HG03460 (cell line): ENCODE measurements at regions not wholly inside any gene's neighbourhood (a gene's known extent, or its start where the extent isn't known, plus 50 kb on each side); places are given as distances from the start of the nearest gene placed in this dataset.

ENCODE experiments used
- ATAC-seq: cut with Tn5 transposase; IDR thresholded peaks from one replicate; pipeline ENCODE4 v1.9.1; 2021; ENCODE audit not compliant: unreplicated experiment

DNA sequence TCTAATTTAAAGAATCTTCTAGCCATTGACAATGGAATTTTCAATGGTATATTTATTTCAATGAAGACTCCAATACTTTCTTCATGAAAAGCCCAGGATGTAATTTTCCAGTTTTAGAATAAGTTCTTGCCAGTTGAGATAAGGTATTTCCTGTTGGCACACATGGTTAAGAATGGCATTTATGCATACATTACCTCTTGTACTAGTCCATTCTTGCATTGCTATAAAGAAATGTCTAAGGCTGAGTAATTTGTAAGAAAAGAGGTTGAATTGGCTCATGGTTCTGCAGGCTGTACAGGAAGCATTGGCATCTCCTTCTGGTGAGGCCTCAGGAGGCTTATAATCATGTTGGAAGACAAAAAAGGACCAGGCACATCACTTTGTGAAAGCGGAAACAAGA, 1179.6 kb downstream of the AMY1C start:
- no peak for ATAC-seq

DNA sequence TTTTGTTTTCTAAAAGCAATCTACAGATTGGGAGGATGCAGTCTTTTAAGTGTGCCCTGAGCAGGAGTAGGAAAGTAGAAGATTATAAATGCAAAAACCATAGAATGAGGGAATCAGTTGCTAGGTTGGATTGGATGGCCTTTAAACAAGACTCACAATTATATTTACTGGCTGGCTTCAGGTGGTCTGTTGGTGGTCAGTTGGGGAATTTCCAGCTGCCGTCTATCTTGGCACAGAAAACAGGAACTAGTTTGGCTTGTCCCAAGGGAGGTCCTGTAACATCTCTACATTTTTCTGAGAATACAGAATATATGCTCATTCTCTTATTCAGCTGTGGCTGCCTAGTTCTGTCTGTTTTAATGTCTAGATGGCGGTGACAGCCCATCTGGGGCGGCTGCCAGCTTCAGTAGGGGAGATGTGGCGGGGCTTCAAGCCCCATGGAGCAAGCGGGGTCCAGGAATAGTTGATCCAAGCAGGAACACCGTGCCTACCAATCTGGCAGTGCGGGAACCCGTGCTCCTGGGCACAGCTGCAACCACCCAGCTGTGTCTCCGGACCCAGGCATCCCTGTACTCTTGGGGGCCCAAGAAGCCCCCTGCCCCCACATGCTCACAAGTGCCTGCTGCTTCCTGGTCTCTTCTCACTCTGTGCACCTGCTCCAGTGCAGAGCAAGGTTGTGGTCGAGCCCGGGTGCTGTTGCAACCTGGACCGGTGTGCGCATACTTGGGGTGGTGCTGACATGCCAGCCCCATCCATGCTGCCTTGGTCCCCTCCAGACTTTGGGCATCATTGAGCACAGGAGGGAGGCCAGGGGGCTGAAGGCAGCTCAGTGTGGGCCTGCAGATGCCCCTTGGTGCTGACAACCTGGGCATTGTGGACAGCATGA, 1182.6 kb downstream of the AMY1C start:
- no peak for ATAC-seq

DNA sequence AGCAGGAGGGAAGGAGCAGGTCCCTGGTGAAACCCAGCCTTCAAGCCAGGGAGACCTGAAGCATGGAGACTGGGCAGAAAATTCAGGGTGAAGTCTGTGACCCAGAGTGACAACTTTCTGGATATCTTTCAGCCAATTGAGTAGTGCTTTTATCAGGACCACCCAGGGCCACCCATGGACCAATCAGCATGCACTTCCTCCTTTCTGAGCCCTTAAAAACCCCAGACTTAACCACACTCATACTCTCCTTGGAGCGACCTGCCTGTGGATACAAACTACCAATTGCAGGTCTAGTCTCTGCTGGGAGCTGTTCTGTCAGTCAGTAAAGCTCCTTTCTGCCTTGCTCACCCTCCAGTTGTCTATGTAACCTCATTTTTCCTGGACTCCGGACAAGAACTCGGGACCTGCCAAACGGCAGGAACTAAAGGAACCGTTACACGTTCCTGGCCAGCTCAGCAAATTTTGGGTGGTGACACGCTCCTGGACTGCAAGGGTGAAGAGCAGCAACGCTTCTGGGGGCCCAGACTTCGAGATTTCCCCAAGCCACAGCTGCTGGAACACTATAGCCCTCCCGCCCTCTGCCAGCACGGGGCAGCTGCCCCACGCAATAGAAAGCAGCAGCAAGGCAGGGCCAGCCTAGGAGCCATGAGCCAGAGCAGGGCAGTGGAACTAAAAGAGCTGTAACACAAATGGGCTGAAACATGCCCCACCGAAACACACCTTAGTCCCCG, 1183.4 kb downstream of the AMY1C start:
- no peak for ATAC-seq

DNA sequence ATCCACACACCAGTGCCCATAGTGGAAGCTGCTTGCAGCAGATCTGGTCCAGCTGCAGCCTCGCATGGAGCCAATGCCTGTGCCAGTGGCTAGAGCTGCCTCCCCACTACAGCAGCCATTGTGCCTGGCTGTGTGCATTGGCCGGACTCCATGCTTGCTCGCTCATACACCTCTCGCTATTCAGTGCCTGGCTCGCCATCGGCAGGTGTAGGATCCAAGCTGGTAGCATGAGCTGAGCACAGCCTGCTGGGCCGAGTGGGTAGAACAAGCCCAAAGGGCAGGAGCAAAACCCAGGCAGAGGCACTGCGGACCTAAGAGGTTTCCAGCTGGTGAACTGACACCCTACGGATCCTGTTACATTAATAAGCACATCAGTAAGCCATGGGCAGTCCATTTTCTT, 1184.1 kb downstream of the AMY1C start:
- ATAC-seq: no peak

DNA sequence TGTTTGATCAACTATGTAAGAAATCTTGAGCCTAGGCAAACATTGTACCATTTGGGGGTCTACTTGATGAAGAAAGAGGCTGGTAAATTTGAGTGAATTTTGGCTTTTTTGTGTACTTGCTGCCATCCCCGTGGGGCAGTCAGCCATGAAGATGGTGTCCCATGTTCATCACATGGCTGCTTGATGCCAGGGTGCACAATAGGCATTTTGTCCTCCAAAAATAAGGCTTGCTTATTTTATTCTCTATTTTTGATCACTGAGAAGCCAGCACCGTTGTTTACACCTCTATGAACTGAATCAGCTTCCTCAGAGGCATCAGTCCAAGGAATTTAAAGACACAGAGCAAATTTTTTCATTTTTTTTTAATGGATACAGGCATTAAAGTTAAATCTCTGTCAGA, 1195.7 kb downstream of the AMY1C start:
- no peak for ATAC-seq

DNA sequence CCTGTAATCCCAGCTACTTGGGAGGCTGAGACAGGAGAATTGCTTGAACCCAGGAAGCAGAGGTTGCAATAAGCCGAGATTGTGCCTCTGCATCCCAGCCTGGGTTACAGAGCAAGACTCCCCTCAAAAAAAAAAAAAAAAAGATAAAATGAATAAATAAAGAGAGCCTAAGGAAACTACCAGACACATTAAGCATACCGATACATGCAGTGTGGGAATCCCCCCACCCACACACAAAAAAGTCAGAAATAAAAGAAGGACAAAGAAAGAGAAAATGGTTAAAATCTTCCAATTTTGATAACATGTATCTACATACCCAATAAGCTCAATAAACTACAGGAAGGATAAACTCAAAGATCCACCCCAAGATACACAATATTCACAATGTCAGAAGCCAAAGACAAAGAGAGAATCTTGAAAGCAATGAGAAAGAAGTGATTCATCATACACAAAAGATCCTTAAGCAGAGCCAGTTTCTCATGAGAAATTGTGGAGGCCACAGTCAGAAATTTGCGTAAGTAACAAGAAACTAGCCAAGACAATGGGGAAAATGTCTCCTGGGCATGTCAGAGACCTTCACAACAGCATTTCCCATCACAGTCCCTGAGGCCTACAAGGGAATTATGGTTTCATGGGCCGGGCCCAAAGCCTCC, 1197.0 kb downstream of the AMY1C start:
- no peak for ATAC-seq

DNA sequence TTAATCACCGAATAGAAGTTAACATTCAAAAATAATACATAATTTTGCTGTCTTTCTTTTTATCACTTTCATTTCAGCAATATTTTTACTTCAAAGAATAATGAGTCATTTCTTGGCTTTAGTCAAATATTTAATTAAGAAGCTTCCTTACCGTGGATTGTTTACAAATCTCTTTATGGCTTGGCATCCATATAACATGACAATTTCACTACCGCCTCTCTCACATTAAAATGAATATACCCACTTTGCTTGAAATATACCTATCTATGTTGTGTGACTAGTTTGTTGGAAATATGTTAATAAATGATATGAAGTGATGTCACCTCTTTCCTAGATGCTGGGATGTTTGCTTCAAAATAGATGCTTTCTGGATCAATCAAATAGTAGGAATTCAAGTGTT, 1203.9 kb downstream of the AMY1C start:
- no peak for ATAC-seq

DNA sequence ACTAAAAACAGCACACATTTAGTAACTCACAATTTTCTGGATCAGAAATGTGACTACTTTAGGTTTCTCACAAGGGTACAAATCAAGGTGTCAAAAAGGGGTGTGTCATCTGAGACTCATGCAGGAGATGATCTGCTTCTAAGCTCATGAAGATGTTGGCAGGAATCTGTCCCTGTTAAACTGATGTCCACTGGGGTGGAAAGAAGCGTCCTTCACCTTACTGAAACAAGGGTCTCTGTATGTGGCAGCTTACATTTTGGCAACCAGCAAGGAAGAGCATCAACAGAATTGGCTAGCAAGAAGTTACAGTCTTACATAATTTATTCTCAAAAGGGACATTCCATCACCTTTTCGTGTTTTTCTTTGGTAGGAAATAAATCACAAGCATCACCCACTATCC, 1223.8 kb downstream of the AMY1C start:
- no peak for ATAC-seq

DNA sequence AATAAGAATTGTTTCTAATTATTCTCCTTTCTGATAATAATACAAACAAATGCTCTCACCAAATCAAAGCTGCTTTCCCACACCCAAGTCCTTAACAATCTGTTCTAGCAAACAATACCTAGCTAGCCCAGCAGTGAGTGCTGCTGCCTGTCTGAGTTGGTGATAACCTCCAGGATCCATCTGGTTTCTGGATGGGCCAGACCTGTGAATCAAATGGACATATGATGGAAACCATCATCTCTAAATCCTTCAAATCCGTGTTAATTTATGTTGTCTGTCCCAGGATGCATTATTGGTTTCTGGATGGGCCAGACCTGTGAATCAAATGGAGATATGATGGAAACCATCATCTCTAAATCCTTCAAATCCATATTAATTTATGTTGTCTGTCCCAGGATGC, 1230.0 kb downstream of the AMY1C start:
- no peak for ATAC-seq

DNA sequence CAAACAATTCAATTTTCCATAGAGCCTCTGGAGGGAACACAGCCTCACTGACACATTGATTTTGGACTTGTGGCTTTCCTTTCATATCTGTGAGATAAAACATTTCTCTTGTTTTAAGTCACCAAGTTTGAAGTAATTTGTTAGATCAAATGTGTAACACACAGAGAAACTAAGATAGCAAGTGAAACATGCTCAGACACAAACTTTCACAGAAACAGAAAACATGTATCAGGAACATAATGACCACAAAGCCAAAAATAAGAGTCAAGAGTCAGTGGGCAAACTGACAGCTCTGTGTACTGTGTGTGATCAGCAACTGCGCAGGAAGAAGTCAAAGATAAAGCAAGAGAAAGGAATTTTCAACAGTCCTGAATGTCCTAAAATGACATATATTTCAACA, 1237.5 kb downstream of the AMY1C start:
- peak; percentile 96 for ATAC-seq

DNA sequence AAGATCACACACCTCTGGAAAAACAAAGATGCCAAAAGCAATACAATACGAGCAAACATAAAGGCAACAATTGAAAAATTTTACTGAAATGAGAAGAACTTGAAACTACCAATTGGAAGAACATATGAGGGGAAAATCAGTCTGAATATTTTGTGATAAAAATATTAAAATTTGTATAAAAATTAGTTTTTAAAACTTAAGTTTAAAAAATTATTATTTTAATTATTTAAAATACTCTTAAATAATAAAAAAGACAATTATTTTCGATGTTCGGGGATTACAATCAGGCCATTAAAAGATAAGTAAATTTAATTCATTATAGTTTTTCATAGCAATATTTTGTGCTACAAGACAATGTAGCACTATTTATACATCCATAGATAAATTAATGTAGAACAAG, 1239.3 kb downstream of the AMY1C start:
- no peak for ATAC-seq

DNA sequence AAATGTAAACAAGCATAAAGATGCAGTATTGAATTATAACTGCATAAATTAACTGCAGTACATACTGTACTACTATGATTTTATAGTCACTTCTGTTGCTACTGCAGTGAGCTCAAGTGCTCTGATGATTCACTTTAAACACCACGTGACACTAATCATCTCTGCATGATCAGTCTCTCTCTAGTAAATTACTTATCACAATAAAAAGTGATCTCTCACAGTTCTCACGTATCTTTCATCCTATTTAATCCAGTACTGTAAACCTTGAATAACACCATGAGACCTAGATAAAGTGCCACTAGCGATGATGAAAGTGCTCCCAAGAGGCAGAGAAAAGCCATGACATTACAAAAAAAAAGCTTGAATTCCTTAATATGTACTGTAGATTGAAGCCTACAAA, 1242.0 kb downstream of the AMY1C start:
- no peak for ATAC-seq

DNA sequence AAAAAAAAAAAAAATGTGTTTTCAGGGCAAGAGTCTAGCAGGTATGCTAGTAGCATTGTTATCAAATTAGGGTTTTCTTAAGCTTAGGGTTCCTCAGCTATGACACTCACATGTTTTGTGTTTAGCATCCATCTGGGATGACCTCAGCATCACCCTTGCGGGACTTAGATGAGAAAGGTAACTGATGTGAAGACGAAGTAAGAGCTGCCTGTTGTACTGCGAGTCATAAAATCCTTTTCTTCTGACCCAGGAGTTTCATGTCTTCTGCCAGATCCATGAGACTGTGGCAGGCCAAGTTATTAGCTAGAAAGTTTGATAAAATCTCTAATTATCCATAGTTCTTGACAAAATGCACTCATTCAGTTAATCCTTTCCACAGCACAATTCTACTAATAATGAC, 1251.1 kb downstream of the AMY1C start:
- no peak for ATAC-seq

DNA sequence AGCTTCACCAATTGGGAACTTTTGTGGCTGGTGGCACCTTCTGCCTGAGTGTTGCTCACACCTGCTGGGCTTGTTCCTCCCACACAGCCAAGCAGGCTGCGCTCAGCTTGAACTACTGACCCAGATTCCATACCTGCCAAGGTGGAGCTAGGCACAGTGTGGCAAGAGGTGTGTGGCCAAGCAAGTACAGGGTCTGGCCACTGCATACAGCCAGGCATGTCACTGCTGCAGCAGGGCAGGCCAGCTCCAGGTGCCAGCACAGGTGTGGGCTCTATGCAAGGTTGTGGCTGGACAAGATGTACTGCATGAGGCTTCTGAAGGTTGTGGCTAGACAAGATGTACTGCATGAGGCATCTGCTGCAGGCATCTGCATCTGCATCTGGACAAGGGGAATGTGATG, 1254.8 kb downstream of the AMY1C start:
- ATAC-seq: no peak

DNA sequence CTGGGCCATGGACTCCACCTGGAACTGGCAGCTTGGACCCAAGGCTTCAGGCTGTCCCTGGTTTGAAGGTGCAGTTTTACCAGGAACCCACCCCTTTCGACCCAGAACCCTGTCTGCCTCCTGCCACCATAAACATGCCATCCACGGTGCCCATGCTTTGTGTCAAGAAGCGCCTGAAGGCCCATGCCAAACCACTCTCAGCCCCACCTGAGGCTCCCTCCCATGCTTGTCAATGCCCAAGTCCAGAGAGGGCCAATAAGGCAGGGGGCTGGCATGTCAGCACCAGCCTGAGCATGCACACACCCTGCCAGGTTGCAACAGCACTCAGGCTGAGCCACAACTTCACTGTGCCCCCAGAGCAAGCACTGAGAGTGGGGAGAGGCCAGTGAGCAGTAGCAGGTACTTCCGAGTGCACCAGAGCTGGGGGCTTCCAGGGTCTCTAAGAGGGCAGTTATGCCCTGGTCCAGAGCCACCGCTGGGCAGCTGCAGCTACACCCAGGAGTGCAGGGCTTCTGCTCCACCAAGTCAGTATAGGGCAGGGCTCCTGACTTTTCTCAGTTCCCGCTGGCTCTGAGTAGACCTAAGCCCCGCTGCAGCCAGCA, 1256.0 kb downstream of the AMY1C start:
- ATAC-seq: no peak

DNA sequence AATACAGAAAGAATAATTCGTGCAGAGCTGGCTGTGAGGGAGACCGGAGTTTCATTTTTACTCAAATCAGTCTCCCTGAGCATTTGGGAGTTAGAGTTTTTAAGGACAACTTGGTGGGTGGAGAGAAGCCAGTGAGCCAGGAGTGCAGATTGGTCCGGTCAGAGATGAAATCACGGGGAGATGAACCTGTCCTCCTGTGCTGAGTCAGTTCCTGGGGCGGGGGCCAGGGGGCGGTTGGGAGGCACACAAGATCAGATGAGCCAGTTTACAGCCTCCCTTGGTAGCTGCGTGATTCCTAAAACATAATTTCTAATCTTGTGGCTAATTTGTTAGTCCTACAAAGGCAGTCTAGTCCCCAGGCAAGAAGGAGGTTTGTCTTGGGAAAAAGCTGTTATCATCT, 1267.9 kb downstream of the AMY1C start:
- no peak for ATAC-seq

DNA sequence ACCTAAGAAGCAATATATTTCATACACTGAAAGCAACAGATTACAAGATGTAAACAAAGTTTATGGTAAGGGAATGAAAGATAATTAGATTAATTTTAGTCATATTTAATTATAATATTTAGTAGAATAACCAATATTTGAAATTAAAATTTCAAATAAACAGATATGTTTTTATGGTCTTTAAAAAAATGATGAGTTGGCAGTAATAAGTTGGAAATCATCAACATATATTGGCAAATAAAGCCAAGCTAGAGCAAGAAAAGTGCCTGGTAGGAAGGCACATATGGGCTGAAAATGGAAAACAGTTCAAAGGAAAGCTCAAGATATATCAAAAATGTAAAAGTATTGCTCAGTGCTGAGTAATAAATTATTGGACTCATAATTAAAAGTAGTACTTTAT, 1274.0 kb downstream of the AMY1C start:
- no peak for ATAC-seq

DNA sequence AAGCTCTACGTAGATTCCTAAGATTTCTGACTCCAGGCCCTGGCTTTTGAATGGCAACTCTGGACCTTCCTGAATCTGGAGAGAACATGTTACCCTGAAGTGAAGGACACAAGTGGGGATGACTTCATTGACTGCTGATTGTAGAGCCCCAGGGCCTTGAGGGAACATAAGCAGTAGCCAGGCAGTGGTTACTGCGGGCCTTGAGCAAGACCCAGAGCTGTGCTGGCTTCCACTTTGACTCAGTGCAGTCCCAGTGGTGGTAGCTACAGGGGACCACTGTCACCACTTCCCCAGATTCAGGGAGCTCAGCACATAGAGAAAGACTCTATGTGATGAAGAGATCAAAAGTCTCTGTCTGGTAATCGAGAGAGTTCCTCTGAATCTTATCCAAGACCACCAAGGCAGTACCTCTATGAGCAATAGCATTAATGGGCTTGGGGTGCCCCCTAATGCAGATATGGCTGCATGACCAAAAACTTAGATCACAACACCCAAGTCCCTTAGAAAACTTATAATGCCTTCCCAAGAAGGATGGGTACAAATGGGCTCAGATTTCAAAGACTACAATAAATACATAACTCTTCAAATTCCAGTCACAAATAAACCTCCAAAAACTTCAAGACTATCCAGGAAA, 1278.3 kb downstream of the AMY1C start:
- no peak for ATAC-seq

DNA sequence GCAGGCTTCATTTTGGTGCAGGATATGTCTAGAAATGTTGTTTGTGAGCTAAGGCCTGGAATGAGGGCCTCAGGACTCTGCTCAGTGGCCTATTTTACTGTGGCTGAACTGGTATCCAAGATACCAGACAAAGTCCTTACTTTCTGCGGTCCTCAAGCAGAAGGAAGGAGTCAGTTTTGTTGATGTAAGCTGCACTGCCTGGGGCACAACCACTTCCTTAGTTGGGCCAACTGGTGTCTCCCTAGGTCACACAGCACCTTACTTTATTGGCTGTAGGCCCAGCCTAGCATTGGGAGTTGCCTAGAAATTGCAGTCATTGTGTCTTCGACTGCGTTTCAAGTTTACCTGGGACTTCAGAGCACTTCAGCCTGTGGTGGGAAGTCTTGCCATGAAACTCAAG, 1322.7 kb downstream of the AMY1C start:
- no peak for ATAC-seq

DNA sequence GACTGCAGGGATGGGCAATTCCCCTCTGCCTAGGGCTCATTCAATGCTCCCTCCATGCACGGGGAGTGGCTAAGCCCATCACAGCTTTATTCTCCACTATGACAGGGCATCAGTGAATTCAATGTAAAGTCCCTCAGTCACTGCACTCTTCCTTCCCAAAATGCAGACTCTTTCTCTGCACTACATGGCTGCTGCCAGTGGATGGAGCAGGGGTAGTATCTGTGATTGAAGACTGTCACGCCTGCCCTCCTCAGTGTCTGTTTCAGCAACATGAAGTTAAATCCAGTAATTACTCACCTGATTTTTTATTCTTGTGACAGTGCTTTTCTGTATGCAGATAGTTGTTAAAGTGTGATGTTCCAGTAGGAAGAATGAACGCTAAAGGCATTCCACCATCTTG, 1323.2 kb downstream of the AMY1C start:
- ATAC-seq: no peak

DNA sequence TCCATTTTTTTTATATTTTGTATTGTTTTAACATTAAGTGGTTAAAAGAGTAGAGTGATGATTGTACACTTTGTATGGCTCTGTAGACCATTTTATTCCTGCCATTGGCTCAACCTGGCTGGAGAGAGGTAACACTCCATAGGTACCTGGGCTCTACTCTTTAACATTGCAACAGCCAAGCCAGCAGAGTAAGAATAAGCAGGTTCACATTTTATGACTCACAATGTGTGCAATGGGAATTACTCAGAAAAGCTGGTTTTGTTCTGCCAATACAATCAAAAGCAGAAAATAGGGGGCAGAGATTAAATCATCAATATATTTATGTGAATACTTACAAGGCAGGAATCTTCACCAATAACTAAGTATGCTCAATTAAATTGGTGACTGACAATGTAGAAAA, 1324.0 kb downstream of the AMY1C start:
- no peak for ATAC-seq
